ENCODE measurements at regions not wholly inside any gene's neighbourhood (a gene's known extent, or its start where the extent isn't known, plus 50 kb on each side); places are given as distances from the start of the nearest gene placed in this dataset.

DNA sequence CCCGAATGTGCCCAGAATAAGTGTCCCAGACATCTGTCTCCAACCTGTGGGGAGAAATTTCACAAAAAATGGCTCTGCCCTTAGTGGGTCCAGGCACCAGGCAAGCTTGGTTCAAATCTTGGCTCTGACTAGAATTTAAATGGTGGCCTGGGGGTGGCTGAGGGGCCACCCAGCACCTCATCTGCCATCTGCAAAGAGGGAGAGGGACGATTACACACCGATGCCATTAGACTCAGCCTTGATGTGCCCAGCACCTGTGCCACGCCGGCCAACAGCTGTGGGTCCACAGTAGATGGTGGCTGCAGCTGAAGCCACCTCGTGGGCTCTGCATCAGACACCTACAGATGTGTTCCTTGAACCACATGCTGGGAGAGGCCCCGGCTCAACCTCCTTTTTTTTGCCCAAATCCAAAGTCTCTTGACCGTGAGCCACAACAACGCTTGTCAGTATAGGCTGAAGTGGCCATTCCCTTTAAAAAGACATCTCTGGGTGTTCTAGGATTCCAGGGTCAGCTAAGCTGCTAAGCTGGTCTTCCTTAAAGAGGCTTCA, 222.0 kb upstream of the RAB6C start:
- no peak for DNase-seq (ENCODE audit: low spot score)

DNA sequence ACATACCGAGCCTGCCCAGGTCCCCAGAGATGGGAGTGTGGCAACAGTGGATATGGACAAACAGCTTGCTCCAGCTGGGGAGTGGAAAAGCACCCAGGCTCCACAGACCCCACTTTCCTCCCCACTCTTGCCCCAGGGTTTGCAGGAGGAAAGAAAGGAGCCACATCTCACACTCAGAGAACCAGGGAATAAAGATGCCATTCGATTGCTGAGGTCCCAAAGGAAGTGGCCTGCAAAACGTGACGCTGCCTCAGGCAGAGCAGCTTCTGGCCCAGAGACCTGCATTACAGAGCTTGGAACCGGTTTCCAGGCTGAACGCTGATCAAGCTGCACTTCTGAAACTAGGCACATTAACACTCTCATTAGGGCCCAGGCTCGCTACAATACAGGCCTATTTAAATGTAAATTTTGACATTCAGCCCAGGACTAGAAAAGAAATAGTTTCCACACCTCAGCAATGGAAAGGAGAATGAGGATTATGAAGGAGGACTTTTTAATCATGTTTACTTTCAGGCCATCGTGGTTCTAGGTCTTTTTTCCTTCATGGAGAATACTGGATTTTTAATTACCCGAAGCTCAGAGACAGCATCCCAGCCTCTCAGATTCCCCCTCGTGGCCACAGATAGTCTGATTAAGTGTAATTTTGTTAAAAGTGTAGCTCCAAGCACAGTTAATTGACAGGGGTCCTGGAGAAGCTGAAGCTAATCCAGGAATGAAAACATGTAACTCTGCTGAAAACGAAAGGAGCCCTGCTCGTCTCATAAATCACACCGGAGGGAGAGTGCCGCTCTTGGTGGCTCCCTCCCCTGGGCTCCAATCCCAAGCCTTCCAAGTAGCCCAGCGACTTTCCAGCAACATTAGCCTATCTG, 221.3 kb upstream of the RAB6C start:
- DNase-seq (ENCODE audit: low spot score) = no peak

DNA sequence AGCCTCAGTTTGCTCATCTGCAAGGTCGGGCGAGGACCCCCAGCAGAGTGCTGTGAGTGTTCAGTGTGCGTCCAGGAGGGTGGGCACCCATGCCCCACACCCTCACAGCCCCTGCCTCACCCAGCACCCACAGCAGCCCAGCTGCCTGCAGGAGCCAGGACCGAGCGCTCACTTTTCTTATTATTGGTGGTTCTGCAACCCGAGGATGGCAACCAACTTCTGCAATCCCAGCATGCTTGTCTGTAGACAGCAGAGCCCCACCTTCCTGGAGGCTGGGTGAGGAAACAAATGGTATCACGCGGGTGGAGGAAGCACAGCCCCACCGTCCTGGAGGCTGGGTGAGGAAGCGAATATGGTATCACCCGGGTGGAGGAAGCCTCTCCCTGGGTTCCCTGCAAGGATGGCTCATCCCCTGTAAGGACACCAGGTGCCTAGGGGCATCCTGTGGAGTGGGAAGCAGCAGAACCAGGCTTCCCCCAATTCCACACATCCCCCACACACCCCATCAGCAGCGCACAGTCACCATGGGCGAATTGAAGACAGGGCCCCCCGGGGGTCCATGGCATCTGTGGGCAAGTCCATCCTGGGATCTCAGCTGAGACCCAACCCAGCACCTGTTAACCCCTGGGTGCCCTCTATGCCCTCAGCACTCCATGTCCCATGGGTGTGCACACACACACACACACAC, 220.5 kb upstream of the RAB6C start:
- DNase-seq (ENCODE audit: low spot score) = no peak

- no peak for DNase-seq (ENCODE audit: low spot score)
These were observed 219.9 kb upstream of the RAB6C start for GRCh38 chr2:129759472-129760010.

GRCh38 chr2:129760669-129761068, 218.8 kb upstream of the RAB6C start:
- DNase-seq (ENCODE audit: low spot score) = no peak

DNA sequence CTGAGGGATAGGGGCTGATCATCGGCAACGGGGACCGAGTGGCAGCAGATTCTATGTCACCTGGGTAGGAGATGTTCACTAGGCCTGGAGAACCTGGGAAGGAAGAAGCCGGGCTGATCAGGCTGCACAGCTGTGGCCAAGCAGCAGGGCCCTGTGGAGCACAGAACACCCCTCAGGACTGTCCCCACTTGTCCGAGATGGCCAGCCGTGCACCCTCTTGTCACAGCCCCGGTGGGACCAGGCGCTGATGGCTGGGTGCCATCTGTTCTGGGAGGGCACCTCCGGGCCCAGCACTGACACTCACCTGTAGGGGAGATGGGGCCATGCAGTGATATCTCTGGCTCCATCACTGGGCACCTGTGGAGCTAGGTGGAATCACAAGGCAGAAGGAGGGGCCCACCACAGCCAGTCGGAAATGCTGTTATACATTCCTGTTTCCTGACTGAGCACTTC, 217.9 kb upstream of the RAB6C start:
- no peak for DNase-seq (ENCODE audit: low spot score)

DNA sequence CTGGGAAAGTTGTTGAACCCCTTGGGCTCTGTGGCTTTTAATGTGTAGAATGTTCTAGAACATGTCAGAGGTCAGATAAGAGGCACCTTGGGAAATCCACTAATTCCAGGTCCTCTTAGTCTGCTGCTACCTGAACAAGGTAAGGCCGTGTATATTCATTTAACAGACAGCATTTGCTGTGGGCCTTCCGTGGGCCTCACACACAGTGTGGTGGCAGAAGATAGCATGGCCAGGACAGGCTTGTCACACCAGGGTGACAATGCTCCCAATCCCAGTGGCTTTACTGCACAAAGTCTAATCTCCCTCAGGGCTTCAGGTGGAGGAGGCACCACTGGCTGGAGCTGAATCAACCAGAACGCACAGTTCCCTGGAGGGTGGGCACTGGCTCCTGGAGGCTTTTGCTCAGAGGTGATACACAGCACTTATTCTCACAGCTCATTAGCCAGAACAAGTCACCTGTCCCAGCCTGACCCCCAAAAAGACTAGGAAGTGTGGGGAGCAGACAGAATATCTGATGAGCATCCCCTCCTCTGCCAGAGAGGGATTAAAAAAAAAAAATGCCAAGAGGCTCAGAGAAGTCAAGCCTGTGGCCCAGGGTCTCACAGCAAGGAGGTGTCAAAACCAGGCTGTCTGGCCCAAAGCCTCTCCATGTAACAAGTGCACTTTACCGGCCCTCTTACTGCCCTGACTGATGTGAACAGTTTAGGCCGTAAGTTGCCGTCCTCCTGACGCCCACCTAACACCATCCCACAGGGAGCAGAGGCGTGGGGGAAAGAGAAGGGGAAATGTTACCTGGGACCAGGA, 216.9 kb upstream of the RAB6C start:
- DNase-seq (ENCODE audit: low spot score) = no peak

GRCh38 chr2:129763190-129763846, 216.1 kb upstream of the RAB6C start:
- DNase-seq (ENCODE audit: low spot score) = no peak

DNA sequence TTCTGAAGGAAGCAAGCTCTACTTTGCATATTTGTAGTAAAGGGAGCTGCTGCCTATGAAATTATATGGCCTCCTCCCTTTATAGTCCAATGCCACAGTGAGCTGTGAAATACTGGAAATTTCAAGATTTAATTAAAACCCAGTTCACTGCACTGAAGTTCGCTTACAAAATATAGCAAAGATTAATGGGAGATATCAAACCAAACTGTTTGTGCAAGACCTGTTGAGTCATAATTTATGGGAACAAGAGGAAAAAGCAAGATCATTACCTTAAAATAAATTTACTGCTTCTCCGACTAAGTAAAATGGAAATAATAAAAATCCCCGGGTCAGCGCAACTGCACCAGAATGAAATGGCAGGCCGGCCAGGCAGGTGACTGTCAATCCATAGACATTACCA, 215.5 kb upstream of the RAB6C start:
- DNase-seq (ENCODE audit: low spot score) = no peak

DNA sequence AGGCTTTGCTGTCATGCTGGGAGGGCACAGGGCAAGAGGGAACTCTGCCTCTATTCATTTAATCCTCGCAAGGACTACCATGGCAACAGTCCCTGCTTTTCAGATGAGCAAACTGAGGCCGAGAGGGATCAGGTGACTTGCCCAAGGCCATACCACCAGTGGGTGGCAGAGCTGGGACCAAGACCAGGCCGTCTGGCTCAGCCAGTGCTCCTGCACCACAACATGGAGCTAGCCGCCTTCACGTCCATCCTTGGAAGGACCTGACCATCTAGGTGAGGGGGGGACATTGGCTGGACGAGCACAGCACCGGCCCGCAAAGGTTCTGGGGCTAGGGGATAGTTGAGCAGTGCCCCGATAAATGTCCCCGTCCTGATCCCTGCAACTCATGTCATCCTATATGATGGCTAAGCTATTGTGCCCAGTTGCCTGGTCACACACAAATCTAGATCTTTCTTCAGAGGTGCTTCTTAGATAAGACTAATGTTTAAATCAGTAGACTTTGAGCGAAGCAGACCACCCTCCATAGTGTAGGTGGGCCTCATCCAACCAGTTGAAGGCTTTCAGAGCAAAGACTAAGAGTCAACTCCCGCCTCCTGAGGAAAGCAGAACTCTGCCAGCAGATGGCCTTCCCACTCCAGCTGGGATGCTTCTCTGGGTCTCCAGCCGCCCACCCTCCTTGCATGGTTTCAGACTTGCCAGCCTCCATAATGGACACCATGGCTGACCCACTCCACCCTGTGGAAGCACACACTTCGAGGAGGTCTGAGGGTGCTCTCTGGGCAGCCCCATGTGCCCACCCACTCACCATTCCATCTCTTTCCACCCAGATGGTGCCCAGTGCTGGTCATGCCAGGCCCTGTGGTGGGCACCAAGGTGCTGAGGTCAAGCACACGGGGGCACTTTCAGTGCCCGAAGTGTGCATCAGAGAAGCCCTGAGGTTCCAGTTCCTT, 214.8 kb upstream of the RAB6C start:
- DNase-seq (ENCODE audit: low spot score) = no peak

DNA sequence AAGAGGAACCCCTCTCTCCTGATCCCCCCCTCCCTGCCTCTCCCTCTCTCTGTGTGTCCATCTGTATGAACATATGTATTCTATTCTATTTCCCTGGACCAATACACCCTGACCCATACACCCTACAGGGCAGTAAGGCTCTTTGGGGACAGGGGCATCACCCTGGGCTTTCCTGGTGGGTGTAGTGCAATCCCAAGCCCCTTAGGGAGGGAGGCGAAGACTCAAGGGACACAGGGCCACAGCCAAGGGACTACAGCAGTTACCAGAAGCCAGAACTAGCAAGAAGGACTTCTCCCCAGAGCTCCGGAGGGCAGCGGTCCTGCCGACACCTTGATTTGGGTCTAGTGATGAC, 214.2 kb upstream of the RAB6C start:
- no peak for DNase-seq (ENCODE audit: low spot score)

DNA sequence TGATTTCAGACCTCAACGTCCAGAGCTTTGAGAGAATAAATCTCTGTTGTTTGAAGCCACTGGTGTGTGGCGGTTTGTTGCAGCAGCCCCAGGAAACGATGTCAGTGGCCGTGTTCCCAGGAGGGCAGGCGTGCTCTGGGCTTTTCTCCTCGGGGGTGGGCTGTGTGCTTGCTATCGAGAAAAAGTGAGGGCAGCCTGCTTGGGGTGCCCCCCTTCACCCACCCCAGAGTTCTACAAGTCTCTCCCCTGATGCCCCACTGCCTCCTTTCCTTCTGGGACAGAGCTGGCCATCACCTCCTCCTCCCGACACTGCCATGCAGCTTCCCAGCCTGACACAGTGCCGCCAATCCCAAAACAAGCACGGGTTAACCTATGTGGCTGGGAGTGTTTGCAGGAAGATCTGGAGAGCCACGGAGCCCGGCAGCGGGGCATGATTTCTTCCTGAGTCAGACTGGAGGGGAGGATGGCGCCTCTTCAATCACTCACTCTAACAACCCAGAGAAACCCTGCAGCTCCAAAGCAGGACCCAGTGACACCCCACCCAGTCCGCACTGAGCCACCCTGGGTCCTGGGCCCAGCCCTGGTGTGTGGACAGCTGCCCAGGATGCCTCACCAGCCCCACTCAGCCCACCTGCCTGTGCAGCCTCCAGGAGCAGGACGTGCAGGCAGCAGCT, 213.7 kb upstream of the RAB6C start:
- no peak for DNase-seq (ENCODE audit: low spot score)

- no peak for DNase-seq (ENCODE audit: low spot score)
These were observed 213.0 kb upstream of the RAB6C start for GRCh38 chr2:129766374-129766993.

DNA sequence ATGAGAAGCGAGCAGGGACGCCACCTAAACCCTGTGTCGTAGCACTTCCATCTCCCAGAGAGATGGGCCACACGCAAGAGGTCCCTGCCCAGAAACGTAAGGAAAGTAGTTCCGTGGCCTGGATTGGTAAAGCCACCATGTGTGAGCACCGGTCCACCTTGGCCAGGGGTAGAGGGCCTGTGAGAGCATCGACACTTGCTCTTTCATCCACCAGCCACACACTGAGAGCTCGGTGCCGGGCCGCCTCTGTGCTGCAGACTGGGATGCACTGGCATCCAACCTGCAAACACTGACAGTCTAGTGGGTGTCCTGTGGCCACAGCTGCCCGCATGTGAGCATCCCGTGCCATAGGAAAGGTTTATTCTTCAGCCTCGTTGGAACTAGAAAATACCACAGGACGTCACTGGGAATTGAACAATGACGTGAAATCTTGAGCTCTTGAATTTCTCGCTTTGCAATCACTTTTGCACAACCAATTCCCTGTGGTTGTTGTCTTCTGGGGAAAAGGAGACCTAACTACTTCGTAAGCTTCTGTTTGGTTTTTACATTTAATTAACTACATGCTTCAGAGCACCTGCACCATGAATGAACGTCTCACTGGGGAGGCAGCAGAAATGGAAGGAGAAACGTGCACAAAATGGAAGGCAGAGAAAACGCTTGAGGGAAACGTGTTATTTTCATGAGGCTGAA, 212.0 kb upstream of the RAB6C start:
- no peak for DNase-seq (ENCODE audit: low spot score)

DNA sequence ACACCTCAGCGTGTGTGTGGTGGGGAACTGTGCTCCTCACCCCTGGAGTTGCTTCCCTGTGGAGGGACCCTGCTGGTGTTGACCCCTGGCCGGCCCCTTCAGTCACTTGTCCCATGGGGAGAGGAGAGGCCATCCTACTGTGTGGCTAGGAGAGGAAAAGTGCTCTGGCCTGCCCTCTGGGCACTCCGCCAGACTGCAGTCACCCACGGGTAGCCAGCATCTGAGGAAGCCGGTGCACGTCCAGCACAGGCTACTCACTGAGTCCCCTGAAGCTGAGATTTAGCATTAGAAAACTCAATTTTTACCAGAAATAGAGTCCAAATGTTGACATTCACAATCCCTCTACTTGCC, 211.5 kb upstream of the RAB6C start:
- DNase-seq (ENCODE audit: low spot score) = no peak

- DNase-seq (ENCODE audit: low spot score) = no peak
These were observed 210.8 kb upstream of the RAB6C start for GRCh38 chr2:129768485-129769184.

- no peak for DNase-seq (ENCODE audit: low spot score)
These were observed 210.1 kb upstream of the RAB6C start for GRCh38 chr2:129769185-129769991.

Measured in HuH-7.5 (cell line).